KMS-11 (cell line): ENCODE measurements at regions not wholly inside any gene's neighbourhood (a gene's known extent, or its start where the extent isn't known, plus 50 kb on each side); places are given as distances from the start of the nearest gene placed in this dataset.

ENCODE experiments used
- H2AFZ ChIP-seq: fragments of 200-600 bp; sonication (generic); 2 replicates; pipeline ENCODE4 v1.6.1; 2016; ENCODE audit warnings: antibody characterized with exemption, mixed run types, low read depth
- H3K27ac ChIP-seq: fragments of 200-600 bp; sonication (generic); 2 replicates; pipeline ENCODE4 v1.6.1; 2016; ENCODE audit warnings: mild to moderate bottlenecking, mixed run types
- H3K27me3 ChIP-seq: fragments of 200-600 bp; sonication (generic); 2 replicates; pipeline ENCODE4 v1.6.1; 2017; ENCODE audit warnings: mild to moderate bottlenecking, low read depth, mixed run types, moderate library complexity; ENCODE audit not compliant: insufficient read depth
- H3K36me3 ChIP-seq: fragments of 200-600 bp; sonication (generic); 2 replicates; pipeline ENCODE4 v1.6.1; 2017; ENCODE audit warnings: mild to moderate bottlenecking, mixed run types; ENCODE audit not compliant: insufficient read depth
- H3K4me1 ChIP-seq: fragments of 200-600 bp; sonication (generic); 2 replicates; pipeline ENCODE4 v1.6.1; 2016; ENCODE audit warnings: mild to moderate bottlenecking, low read depth, mixed run types; ENCODE audit not compliant: poor library complexity, severe bottlenecking
- H3K4me2 ChIP-seq: fragments of 200-600 bp; sonication (generic); 2 replicates; pipeline ENCODE4 v1.7.0; 2016; ENCODE audit warnings: mild to moderate bottlenecking, mixed run types
- H3K4me3 ChIP-seq: fragments of 200-600 bp; sonication (generic); IDR thresholded peaks from 2 replicates; pipeline ENCODE4 v1.6.1; 2017; ENCODE audit warnings: low read depth, low read length, mixed read lengths; ENCODE audit not compliant: insufficient read depth
- H3K79me2 ChIP-seq: fragments of 200-600 bp; sonication (generic); 2 replicates; pipeline ENCODE4 v1.6.1; 2016; ENCODE audit warnings: low read depth, mixed run types; ENCODE audit not compliant: insufficient read depth
- H3K9ac ChIP-seq: fragments of 200-600 bp; sonication (generic); 2 replicates; pipeline ENCODE4 v1.6.1; 2016; ENCODE audit warnings: mild to moderate bottlenecking, mixed run types
- H4K20me1 ChIP-seq: fragments of 200-600 bp; sonication (generic); 2 replicates; pipeline ENCODE4 v1.6.1; 2016; ENCODE audit warnings: mild to moderate bottlenecking, mixed run types; ENCODE audit not compliant: insufficient read depth
- TF ChIP-seq, protein P1 (sequence below): fragments of 200-600 bp; sonication (generic); conservative IDR thresholded peaks from 2 replicates; pipeline ENCODE4 v1.6.1; 2017; ENCODE audit warnings: low read depth, mild to moderate bottlenecking, antibody characterized with exemption, low read length, moderate library complexity, mixed read lengths

GRCh38 chr17:51463353-51463752 is 203.0 kb downstream of the UTP18 start:
- H3K27me3 ChIP-seq = no peaks in the 10 kb centered on the region
- H2AFZ ChIP-seq = no peak overlapping the region
- no peak overlapping the region for H3K9ac ChIP-seq
- no peaks in the 10 kb centered on the region for H3K4me1 ChIP-seq
- H3K27ac ChIP-seq = no peak overlapping the region
- H3K79me2 ChIP-seq = no peaks in the 10 kb centered on the region
- no peaks in the 10 kb centered on the region for H3K36me3 ChIP-seq
- TF ChIP-seq, protein P1, sequence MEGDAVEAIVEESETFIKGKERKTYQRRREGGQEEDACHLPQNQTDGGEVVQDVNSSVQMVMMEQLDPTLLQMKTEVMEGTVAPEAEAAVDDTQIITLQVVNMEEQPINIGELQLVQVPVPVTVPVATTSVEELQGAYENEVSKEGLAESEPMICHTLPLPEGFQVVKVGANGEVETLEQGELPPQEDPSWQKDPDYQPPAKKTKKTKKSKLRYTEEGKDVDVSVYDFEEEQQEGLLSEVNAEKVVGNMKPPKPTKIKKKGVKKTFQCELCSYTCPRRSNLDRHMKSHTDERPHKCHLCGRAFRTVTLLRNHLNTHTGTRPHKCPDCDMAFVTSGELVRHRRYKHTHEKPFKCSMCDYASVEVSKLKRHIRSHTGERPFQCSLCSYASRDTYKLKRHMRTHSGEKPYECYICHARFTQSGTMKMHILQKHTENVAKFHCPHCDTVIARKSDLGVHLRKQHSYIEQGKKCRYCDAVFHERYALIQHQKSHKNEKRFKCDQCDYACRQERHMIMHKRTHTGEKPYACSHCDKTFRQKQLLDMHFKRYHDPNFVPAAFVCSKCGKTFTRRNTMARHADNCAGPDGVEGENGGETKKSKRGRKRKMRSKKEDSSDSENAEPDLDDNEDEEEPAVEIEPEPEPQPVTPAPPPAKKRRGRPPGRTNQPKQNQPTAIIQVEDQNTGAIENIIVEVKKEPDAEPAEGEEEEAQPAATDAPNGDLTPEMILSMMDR = no peak
- no peaks in the 10 kb centered on the region for H4K20me1 ChIP-seq
- H3K4me3 ChIP-seq = no peak overlapping the region
- no peak overlapping the region for H3K4me2 ChIP-seq

GRCh38 chr17:51467336-51467735 is 207.0 kb downstream of the UTP18 start:
- Histone ChIP-seq H3K27me3 (no peaks in the 10 kb centered on the region), H2AFZ (no peak overlapping the region), H3K36me3 (no peaks in the 10 kb centered on the region), H3K4me2 (no peak overlapping the region), H3K79me2 (no peaks in the 10 kb centered on the region), H3K9ac (no peak overlapping the region), H4K20me1 (no peaks in the 10 kb centered on the region), H3K4me3 (no peak overlapping the region), H3K4me1 (no peaks in the 10 kb centered on the region), H3K27ac (no peak overlapping the region)
- TF ChIP-seq, protein P1 = no peak

GRCh38 chr17:51472670-51473205 is 212.4 kb downstream of the UTP18 start:
- no peaks in the 10 kb centered on the region for H4K20me1 ChIP-seq
- H3K4me1 ChIP-seq = peaks cover 8% of the 10 kb centered on the region
- no peaks in the 10 kb centered on the region for H3K36me3 ChIP-seq
- no peaks in the 10 kb centered on the region for H3K79me2 ChIP-seq
- TF ChIP-seq, protein P1 = no peak
- H3K9ac ChIP-seq = no peak overlapping the region
- H3K27me3 ChIP-seq = no peaks in the 10 kb centered on the region
- no peak overlapping the region for H3K4me3 ChIP-seq
- H2AFZ ChIP-seq = no peak overlapping the region
- H3K27ac ChIP-seq = no peak overlapping the region
- H3K4me2 ChIP-seq = no peak overlapping the region

- peaks cover 8% of the 10 kb centered on the region for H3K4me1 ChIP-seq
- TF ChIP-seq, protein P1 = no peak
- H3K79me2 ChIP-seq = no peaks in the 10 kb centered on the region
Observed at GRCh38 chr17:51474764-51475163, 214.4 kb downstream of the UTP18 start.

DNA sequence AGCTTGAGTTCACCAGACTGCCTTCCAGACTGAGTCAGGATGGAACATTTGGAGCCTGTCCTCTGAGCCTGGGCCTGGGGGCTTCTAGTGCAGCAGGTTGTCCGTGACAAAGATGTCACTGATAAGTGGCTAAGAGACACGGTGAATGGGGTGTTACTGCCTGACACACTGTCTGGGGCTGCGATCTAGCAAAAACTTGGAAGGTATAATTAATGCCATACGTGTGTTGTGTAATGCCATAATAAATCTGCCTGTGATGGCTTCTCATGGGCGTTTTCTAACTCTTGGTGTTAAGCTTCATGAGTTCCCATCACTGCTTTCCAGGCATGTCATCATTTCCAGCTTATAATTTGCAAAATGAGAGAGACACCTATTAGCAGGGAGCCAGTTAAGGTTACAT is 215.4 kb downstream of the UTP18 start:
- TF ChIP-seq, protein P1 = no peak
- H3K36me3 ChIP-seq = no peaks in the 10 kb centered on the region
- H3K27me3 ChIP-seq = no peaks in the 10 kb centered on the region
- no peak overlapping the region for H3K4me2 ChIP-seq
- no peaks in the 10 kb centered on the region for H4K20me1 ChIP-seq
- no peak overlapping the region for H3K27ac ChIP-seq
- H3K79me2 ChIP-seq = no peaks in the 10 kb centered on the region
- peaks cover 8% of the 10 kb centered on the region for H3K4me1 ChIP-seq
- H3K4me3 ChIP-seq = no peak overlapping the region
- no peak overlapping the region for H3K9ac ChIP-seq
- H2AFZ ChIP-seq = no peak overlapping the region

More at GRCh38 chr17:51474764-51475163, 214.4 kb downstream of the UTP18 start:
- Histone ChIP-seq H3K27ac (no peak overlapping the region), H4K20me1 (no peaks in the 10 kb centered on the region), H3K9ac (no peak overlapping the region), H3K27me3 (no peaks in the 10 kb centered on the region), H3K36me3 (no peaks in the 10 kb centered on the region), H3K4me2 (no peak overlapping the region), H2AFZ (no peak overlapping the region), H3K4me3 (no peak overlapping the region)
